NCI-H1048 (cell line): ENCODE measurements at regions not wholly inside any gene's neighbourhood (a gene's known extent, or its start where the extent isn't known, plus 50 kb on each side); places are given as distances from the start of the nearest gene placed in this dataset.

Experiments
- DNase-seq: peaks from one replicate; lab custom pipeline; 2025; lab: John Stamatoyannopoulos, UW

GRCh38 chr15:68871507-68871906 lies 50.8 kb upstream of the ANP32A start:
- no peak for DNase-seq

DNA sequence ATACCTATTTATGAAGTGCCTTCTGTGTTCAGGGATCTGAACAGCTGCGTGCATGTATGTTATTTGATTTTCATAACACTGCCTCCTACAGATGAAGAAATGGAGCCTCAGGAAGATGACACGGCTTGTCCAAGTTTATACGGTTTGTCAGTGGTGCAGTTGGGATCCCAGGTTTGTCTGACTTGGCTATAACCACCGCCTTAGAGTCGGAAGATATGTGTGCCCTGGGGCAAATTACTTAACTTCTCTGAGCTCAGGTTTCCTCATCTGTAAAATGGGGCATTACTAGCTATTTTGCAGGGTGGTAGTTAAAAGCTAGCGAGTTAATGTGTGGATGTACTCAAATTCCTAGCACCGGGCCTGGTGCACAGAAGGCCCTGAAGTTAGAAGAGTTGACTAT lies 54.1 kb upstream of the ANP32A start:
- no peak for DNase-seq

DNA sequence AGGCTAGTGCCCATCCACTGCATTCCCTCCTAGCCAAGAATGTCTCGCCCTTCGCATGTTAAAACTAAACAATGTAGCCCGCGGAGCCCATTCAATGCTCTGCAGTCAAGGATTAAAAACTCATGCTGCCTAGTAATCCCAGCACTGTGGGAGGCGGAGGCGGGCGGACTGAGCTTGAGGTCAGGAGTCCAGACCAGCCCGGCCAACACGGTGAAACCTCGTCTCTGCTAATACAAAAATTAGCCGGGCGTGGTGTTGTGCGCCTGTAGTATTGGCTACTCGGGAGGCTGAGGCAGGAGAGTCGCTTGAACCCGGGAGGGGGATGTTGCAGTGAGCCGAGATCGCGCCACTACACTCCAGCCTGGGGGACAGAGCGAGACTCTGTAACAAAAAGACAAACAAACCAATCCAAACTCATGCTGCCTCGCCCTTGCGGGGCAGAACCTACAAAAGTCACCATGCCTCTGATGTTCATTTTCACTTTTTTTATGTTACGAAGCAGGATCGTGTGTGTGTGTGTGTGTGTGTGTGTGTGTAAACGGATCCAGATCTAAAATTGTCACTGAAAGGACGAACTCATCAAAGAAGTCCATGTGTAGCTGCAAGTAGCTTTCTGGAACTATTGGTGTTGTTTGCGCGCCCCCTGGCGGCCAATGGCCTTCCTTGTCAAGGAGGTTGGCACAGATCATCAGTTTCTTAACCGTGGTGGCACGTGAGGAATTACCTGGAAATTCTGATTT lies 54.8 kb upstream of the SPESP1 start:
- DNase-seq: peak; percentile 82

GRCh38 chr15:68877626-68878025 lies 52.7 kb upstream of the SPESP1 start:
- no peak for DNase-seq

DNA sequence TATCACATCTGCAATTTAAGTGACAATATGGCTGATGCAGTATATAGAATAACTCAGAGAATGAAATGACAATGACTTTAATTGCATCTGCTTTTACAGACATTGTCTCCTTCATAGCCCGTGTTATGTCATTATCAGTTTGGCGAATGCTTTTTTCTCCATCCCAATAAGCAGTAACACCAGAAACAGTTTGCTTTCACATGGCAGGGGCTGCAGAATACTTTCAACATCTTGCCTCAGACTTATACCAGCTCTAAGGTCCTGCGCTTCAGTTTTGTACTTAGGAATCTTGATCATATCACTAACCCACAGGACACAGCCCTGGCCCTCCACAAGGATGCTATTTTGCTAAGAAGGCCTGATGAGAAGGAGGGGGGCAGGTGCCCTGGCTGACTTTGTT lies 49.9 kb upstream of the SPESP1 start:
- no peak for DNase-seq
